SK-N-SH treated with all-trans-retinoic acid at 6 μM for 48 hours (cell line): ENCODE measurements at regions not wholly inside any gene's neighbourhood (a gene's known extent, or its start where the extent isn't known, plus 50 kb on each side); places are given as distances from the start of the nearest gene placed in this dataset.

Experiments
- ATAC-seq: fragments of 200-7000 bp; cut with Tn5 transposase; 3 replicates; pipeline ENCODE4 v1.9.1; 2020; ENCODE audit warnings: mild to moderate bottlenecking, moderate library complexity
- ARNTL ChIP-seq: fragments of 450-650 bp; formaldehyde crosslinking; IDR thresholded peaks from 2 replicates; pipeline ENCODE4 v1.5.0; 2020; ENCODE audit warnings: low read depth, mild to moderate bottlenecking, moderate library complexity, borderline replicate concordance
- BACH2 ChIP-seq: fragments of 250-450 bp; sonication (Bioruptor Pico); IDR thresholded peaks from 2 replicates; pipeline ENCODE4 v1.9.0; 2021; ENCODE audit warnings: mild to moderate bottlenecking, borderline replicate concordance
- ESRRG ChIP-seq: fragments of 250-450 bp; sonication (Bioruptor Pico); IDR thresholded peaks from 2 replicates; pipeline ENCODE4 v1.6.1; 2021; ENCODE audit warnings: mild to moderate bottlenecking
- GLIS3 ChIP-seq: fragments of 250-450 bp; sonication (Bioruptor Pico); IDR thresholded peaks from 2 replicates; pipeline ENCODE4 v1.5.0; 2020; ENCODE audit warnings: mild to moderate bottlenecking, moderate library complexity
- ISL1 ChIP-seq: fragments of 250-450 bp; sonication (Bioruptor Pico); IDR thresholded peaks from 2 replicates; pipeline ENCODE4 v2.1.2; 2022; ENCODE audit warnings: mild to moderate bottlenecking, moderate library complexity
- OSR1 ChIP-seq: fragments of 250-450 bp; sonication (Bioruptor Pico); IDR thresholded peaks from 2 replicates; pipeline ENCODE4 v1.8.0; 2022; ENCODE audit warnings: moderate library complexity, mild to moderate bottlenecking, inconsistent platforms
- PPARA ChIP-seq: fragments of 250-450 bp; sonication (Bioruptor Pico); IDR thresholded peaks from 2 replicates; pipeline ENCODE4 v1.5.0; 2020; ENCODE audit warnings: mild to moderate bottlenecking, borderline replicate concordance
- RARB ChIP-seq: fragments of 250-450 bp; sonication (Bioruptor Pico); IDR thresholded peaks from 2 replicates; pipeline ENCODE4 v1.8.0; 2021; ENCODE audit warnings: mild to moderate bottlenecking, moderate library complexity
- SNAI2 ChIP-seq: fragments of 250-450 bp; sonication (Bioruptor Pico); IDR thresholded peaks from 2 replicates; pipeline ENCODE4 v1.5.0; 2020; ENCODE audit warnings: mild to moderate bottlenecking, moderate library complexity
- TCF4 ChIP-seq: fragments of 250-450 bp; sonication (Bioruptor Pico); IDR thresholded peaks from 2 replicates; pipeline ENCODE4 v1.8.0; 2021; ENCODE audit warnings: mild to moderate bottlenecking, moderate library complexity, borderline replicate concordance
- TOX ChIP-seq: fragments of 250-450 bp; sonication (Bioruptor Pico); IDR thresholded peaks from 2 replicates; pipeline ENCODE4 v1.8.0; 2021; ENCODE audit warnings: mild to moderate bottlenecking, moderate library complexity, borderline replicate concordance
- ZC3H10 ChIP-seq: fragments of 250-450 bp; sonication (Bioruptor Pico); IDR thresholded peaks from 2 replicates; pipeline ENCODE4 v1.5.1; 2021; ENCODE audit warnings: mild to moderate bottlenecking, moderate library complexity
- ZFP3 ChIP-seq: fragments of 250-450 bp; sonication (Bioruptor Pico); IDR thresholded peaks from 2 replicates; pipeline ENCODE4 v1.5.0; 2020; ENCODE audit warnings: mild to moderate bottlenecking, moderate library complexity
- ZFP30 ChIP-seq: fragments of 450-650 bp; formaldehyde crosslinking; IDR thresholded peaks from 2 replicates; pipeline ENCODE4 v1.5.0; 2022; ENCODE audit warnings: mild to moderate bottlenecking, moderate library complexity
- ZNF565 ChIP-seq: fragments of 450-650 bp; formaldehyde crosslinking; conservative IDR thresholded peaks from 2 replicates; pipeline ENCODE4 v1.5.0; 2020; ENCODE audit warnings: low read depth, mild to moderate bottlenecking, moderate library complexity
- ZNF70 ChIP-seq: fragments of 450-650 bp; formaldehyde crosslinking; IDR thresholded peaks from 2 replicates; pipeline ENCODE4 v1.5.0; 2020; ENCODE audit warnings: mild to moderate bottlenecking, moderate library complexity
- ZNF8 ChIP-seq: fragments of 450-650 bp; formaldehyde crosslinking; IDR thresholded peaks from 2 replicates; pipeline ENCODE4 v1.5.0; 2020; ENCODE audit warnings: mild to moderate bottlenecking, moderate library complexity
- TF ChIP-seq, protein P1 (sequence below): fragments of 250-450 bp; sonication (Bioruptor Pico); IDR thresholded peaks from 2 replicates; pipeline ENCODE4 v1.5.0; 2020; ENCODE audit warnings: mild to moderate bottlenecking, moderate library complexity
- TF ChIP-seq, protein P2 (sequence below): fragments of 250-450 bp; sonication (Bioruptor Pico); IDR thresholded peaks from 2 replicates; pipeline ENCODE4 v1.5.1; 2021; ENCODE audit warnings: mild to moderate bottlenecking, moderate library complexity
- TF ChIP-seq, protein P3 (sequence below): fragments of 250-450 bp; sonication (Bioruptor Pico); IDR thresholded peaks from 2 replicates; pipeline ENCODE4 v1.8.0; 2021; ENCODE audit warnings: low read depth, mild to moderate bottlenecking, moderate library complexity, borderline replicate concordance
- TF ChIP-seq, protein P4 (sequence below): fragments of 250-450 bp; sonication (Bioruptor Pico); IDR thresholded peaks from 2 replicates; pipeline ENCODE4 v1.8.0; 2020; ENCODE audit warnings: mild to moderate bottlenecking, moderate library complexity, borderline replicate concordance
- TF ChIP-seq, protein P5 (sequence below): fragments of 250-450 bp; sonication (Bioruptor Pico); IDR thresholded peaks from 2 replicates; pipeline ENCODE4 v1.5.1; 2020; ENCODE audit warnings: low read depth, mild to moderate bottlenecking, moderate library complexity

DNA sequence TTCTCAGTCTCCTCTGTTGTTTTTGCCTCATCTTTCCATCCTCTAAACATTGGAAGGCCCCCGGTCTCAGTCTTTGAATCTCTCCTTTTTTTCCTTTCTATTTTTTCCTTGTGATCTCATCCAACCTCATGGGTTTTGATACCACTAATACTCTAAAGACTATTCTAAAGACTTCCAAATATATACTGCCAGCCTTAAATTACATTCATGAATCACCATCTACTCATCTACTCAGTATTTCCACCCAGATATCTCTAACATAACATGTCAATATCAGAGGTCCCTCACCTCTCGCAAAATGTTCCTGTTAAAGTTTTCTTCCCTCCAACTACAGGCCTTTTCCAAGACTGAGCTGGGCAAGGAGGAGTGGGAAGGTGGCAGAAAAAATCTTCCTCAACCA is 282.5 kb upstream of the TTC14 start:
- TF ChIP-seq ISL1 (CRISPR knock-in tag) (no peak), TOX (CRISPR knock-in tag) (no peak), BACH2 (CRISPR knock-in tag) (no peak), TCF4 (CRISPR knock-in tag) (no peak), OSR1 (CRISPR knock-in tag) (no peak), SNAI2 (CRISPR knock-in tag) (no peak), ZFP3 (CRISPR knock-in tag) (no peak), ZNF565 (CRISPR knock-in tag) (no peak), ZFP30 (no peak), ZC3H10 (no peak), PPARA (no peak)
- TF ChIP-seq, protein P1, sequence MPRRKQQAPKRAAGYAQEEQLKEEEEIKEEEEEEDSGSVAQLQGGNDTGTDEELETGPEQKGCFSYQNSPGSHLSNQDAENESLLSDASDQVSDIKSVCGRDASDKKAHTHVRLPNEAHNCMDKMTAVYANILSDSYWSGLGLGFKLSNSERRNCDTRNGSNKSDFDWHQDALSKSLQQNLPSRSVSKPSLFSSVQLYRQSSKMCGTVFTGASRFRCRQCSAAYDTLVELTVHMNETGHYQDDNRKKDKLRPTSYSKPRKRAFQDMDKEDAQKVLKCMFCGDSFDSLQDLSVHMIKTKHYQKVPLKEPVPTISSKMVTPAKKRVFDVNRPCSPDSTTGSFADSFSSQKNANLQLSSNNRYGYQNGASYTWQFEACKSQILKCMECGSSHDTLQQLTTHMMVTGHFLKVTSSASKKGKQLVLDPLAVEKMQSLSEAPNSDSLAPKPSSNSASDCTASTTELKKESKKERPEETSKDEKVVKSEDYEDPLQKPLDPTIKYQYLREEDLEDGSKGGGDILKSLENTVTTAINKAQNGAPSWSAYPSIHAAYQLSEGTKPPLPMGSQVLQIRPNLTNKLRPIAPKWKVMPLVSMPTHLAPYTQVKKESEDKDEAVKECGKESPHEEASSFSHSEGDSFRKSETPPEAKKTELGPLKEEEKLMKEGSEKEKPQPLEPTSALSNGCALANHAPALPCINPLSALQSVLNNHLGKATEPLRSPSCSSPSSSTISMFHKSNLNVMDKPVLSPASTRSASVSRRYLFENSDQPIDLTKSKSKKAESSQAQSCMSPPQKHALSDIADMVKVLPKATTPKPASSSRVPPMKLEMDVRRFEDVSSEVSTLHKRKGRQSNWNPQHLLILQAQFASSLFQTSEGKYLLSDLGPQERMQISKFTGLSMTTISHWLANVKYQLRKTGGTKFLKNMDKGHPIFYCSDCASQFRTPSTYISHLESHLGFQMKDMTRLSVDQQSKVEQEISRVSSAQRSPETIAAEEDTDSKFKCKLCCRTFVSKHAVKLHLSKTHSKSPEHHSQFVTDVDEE (CRISPR knock-in tag), result no peak
- TF ChIP-seq, protein P2, sequence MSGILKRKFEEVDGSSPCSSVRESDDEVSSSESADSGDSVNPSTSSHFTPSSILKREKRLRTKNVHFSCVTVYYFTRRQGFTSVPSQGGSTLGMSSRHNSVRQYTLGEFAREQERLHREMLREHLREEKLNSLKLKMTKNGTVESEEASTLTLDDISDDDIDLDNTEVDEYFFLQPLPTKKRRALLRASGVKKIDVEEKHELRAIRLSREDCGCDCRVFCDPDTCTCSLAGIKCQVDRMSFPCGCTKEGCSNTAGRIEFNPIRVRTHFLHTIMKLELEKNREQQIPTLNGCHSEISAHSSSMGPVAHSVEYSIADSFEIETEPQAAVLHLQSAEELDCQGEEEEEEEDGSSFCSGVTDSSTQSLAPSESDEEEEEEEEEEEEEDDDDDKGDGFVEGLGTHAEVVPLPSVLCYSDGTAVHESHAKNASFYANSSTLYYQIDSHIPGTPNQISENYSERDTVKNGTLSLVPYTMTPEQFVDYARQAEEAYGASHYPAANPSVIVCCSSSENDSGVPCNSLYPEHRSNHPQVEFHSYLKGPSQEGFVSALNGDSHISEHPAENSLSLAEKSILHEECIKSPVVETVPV, result no peak
- TF ChIP-seq, protein P3, sequence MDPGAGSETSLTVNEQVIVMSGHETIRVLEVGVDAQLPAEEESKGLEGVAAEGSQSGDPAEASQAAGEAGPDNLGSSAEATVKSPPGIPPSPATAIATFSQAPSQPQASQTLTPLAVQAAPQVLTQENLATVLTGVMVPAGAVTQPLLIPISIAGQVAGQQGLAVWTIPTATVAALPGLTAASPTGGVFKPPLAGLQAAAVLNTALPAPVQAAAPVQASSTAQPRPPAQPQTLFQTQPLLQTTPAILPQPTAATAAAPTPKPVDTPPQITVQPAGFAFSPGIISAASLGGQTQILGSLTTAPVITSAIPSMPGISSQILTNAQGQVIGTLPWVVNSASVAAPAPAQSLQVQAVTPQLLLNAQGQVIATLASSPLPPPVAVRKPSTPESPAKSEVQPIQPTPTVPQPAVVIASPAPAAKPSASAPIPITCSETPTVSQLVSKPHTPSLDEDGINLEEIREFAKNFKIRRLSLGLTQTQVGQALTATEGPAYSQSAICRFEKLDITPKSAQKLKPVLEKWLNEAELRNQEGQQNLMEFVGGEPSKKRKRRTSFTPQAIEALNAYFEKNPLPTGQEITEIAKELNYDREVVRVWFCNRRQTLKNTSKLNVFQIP (CRISPR knock-in tag), result no peak
- TF ChIP-seq, protein P4, sequence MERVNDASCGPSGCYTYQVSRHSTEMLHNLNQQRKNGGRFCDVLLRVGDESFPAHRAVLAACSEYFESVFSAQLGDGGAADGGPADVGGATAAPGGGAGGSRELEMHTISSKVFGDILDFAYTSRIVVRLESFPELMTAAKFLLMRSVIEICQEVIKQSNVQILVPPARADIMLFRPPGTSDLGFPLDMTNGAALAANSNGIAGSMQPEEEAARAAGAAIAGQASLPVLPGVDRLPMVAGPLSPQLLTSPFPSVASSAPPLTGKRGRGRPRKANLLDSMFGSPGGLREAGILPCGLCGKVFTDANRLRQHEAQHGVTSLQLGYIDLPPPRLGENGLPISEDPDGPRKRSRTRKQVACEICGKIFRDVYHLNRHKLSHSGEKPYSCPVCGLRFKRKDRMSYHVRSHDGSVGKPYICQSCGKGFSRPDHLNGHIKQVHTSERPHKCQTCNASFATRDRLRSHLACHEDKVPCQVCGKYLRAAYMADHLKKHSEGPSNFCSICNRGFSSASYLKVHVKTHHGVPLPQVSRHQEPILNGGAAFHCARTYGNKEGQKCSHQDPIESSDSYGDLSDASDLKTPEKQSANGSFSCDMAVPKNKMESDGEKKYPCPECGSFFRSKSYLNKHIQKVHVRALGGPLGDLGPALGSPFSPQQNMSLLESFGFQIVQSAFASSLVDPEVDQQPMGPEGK, result no peak

DNA sequence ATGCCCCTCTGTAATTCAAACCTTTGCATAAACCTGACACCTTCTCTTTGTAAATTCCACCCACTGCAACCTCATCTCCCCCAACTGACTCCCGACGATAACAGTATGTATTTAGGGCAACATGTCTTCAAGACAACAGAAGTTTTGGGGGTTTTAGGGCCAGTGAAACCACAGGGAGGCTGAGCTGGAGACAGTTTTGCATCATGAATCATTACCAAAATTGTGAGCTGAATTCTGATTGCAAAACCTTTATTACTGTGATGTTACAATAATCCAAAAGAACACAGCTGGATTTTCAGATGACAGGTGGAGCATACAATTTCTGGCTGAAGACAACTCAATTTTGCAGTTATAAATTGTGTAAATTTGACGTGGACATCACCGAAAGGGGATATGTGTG is 281.3 kb upstream of the TTC14 start:
- TF ChIP-seq ZC3H10 (no peak), SNAI2 (CRISPR knock-in tag) (no peak), ZNF8 (CRISPR knock-in tag) (no peak), ESRRG (no peak), TCF4 (CRISPR knock-in tag) (no peak)
- TF ChIP-seq, protein P4, result no peak
- ATAC-seq, result no peak

More for the DNA sequence above, 282.5 kb upstream of the TTC14 start:
- ATAC-seq, result no peak

DNA sequence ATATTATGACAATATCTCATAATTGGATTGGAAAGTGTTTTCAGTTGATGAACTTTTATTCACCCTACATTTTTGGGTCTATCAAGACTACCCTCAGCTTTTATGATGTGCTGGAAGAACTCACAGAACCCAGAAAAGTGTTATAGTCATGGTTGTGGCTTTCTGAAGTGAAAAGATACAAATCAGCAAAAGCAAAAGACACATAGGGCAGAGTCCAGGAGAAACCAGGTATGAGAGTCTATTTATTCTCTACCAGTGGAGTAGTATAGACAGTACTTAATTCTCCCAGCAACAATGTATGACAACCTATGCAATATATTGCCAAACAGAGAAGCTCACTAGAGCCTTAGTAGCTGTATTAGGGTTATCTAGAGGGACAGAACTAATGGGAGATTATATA is 280.4 kb upstream of the TTC14 start:
- no peak for ATAC-seq
- TF ChIP-seq, protein P5, sequence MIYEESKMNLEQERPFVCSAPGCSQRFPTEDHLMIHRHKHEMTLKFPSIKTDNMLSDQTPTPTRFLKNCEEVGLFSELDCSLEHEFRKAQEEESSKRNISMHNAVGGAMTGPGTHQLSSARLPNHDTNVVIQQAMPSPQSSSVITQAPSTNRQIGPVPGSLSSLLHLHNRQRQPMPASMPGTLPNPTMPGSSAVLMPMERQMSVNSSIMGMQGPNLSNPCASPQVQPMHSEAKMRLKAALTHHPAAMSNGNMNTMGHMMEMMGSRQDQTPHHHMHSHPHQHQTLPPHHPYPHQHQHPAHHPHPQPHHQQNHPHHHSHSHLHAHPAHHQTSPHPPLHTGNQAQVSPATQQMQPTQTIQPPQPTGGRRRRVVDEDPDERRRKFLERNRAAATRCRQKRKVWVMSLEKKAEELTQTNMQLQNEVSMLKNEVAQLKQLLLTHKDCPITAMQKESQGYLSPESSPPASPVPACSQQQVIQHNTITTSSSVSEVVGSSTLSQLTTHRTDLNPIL (CRISPR knock-in tag), result no peak
- TF ChIP-seq ZFP30 (no peak), ZNF70 (CRISPR knock-in tag) (no peak), TOX (CRISPR knock-in tag) (no peak), PPARA (no peak), ISL1 (CRISPR knock-in tag) (no peak), ARNTL (CRISPR knock-in tag) (no peak), GLIS3 (CRISPR knock-in tag) (no peak), ZFP3 (CRISPR knock-in tag) (no peak), BACH2 (CRISPR knock-in tag) (no peak), ESRRG (no peak), RARB (no peak), ZNF565 (CRISPR knock-in tag) (no peak), ZC3H10 (no peak)
- TF ChIP-seq, protein P3 (CRISPR knock-in tag), result no peak
- TF ChIP-seq, protein P1 (CRISPR knock-in tag), result no peak
